Neural progenitor cell (in vitro differentiated cells): ENCODE measurements at regions not wholly inside any gene's neighbourhood (a gene's known extent, or its start where the extent isn't known, plus 50 kb on each side); places are given as distances from the start of the nearest gene placed in this dataset.

ENCODE experiments used
- DNase-seq: peaks from one replicate; pipeline ENCODE4 v3.0.0-alpha.2; 2016; ENCODE audit warnings: low spot score
- H2AFZ ChIP-seq: fragments of 200-600 bp; sonication (generic); replicated peaks from 2 replicates; pipeline ENCODE4 v1.6.1; 2016; ENCODE audit warnings: antibody characterized with exemption
- H3F3A ChIP-seq: fragments of 200-600 bp; sonication (generic); 2 replicates; pipeline ENCODE4 v1.6.1; 2016; ENCODE audit warnings: antibody characterized with exemption, low read depth
- H3K27ac ChIP-seq: fragments of 200-600 bp; sonication (generic); 2 replicates; pipeline ENCODE4 v1.5.1; 2016; ENCODE audit warnings: mild to moderate bottlenecking
- H3K27me3 ChIP-seq: fragments of 200-600 bp; sonication (generic); 2 replicates; pipeline ENCODE4 v1.6.1; 2016; ENCODE audit warnings: mild to moderate bottlenecking, moderate library complexity
- H3K36me3 ChIP-seq: fragments of 200-600 bp; sonication (generic); 2 replicates; pipeline ENCODE4 v1.5.1; 2016
- H3K4me1 ChIP-seq: fragments of 200-600 bp; sonication (generic); 2 replicates; pipeline ENCODE4 v1.6.1; 2016; ENCODE audit warnings: mixed run types
- H3K4me2 ChIP-seq: fragments of 200-600 bp; sonication (generic); 2 replicates; pipeline ENCODE4 v1.6.1; 2016
- H3K4me3 ChIP-seq: fragments of 200-600 bp; sonication (generic); 2 replicates; pipeline ENCODE4 v1.5.1; 2016
- H3K79me2 ChIP-seq: fragments of 200-600 bp; sonication (generic); 2 replicates; pipeline ENCODE4 v1.6.1; 2016; ENCODE audit warnings: low read depth
- H3K9ac ChIP-seq: fragments of 200-600 bp; sonication (generic); 2 replicates; pipeline ENCODE4 v1.6.1; 2016
- H3K9me3 ChIP-seq: fragments of 200-600 bp; sonication (generic); 2 replicates; pipeline ENCODE4 v1.5.1; 2016; ENCODE audit warnings: low read depth
- H4K20me1 ChIP-seq: fragments of 200-600 bp; sonication (generic); 2 replicates; pipeline ENCODE4 v1.6.1; 2016; ENCODE audit warnings: low read depth
- H3K27ac Mint-ChIP-seq: 3 replicates; pipeline ENCODE4 v1.8.0; 2021; ENCODE audit warnings: mixed read lengths
- H3K27me3 Mint-ChIP-seq: 2 replicates; pipeline ENCODE4 v1.8.0; 2022; ENCODE audit warnings: low read depth, mild to moderate bottlenecking, inconsistent platforms, moderate library complexity, mixed read lengths; ENCODE audit not compliant: insufficient read depth
- H3K36me3 Mint-ChIP-seq: 3 replicates; pipeline ENCODE4 v1.8.0; 2021; ENCODE audit warnings: mixed read lengths
- H3K4me1 Mint-ChIP-seq: 3 replicates; pipeline ENCODE4 v1.8.0; 2021; ENCODE audit warnings: mixed read lengths
- H3K4me3 Mint-ChIP-seq: 3 replicates; pipeline ENCODE4 v1.8.0; 2021; ENCODE audit warnings: mild to moderate bottlenecking, moderate library complexity, mixed read lengths
- H3K9me3 Mint-ChIP-seq: 3 replicates; pipeline ENCODE4 v1.8.0; 2020; ENCODE audit warnings: mixed read lengths
- EZH2 ChIP-seq: fragments of 200-600 bp; sonication (generic); IDR thresholded peaks from 2 replicates; pipeline ENCODE4 v1.6.1; 2017; ENCODE audit warnings: antibody characterized with exemption, mild to moderate bottlenecking, moderate library complexity
- EZH2phosphoT487 ChIP-seq: fragments of 200-600 bp; sonication (generic); IDR thresholded peaks from 2 replicates; pipeline ENCODE4 v1.6.1; 2017; ENCODE audit warnings: antibody characterized with exemption
- TF ChIP-seq, protein P1 (sequence below): fragments of 200-600 bp; sonication (generic); IDR thresholded peaks from 2 replicates; pipeline ENCODE4 v1.5.1; 2017; ENCODE audit warnings: antibody characterized with exemption, mild to moderate bottlenecking

GRCh38 chr7:98779800-98780587, 89.8 kb downstream of the TMEM130 start:
- Histone ChIP-seq H3K4me1 (no peaks in the 10 kb centered on the region), H3K27ac (no peak overlapping the region), H3F3A (no peaks in the 10 kb centered on the region), H3K4me2 (no peak overlapping the region), H2AFZ (no peak overlapping the region), H4K20me1 (no peaks in the 10 kb centered on the region), H3K27me3 (no peaks in the 10 kb centered on the region), H3K9me3 (no peaks in the 10 kb centered on the region), H3K4me3 (no peak overlapping the region), H3K79me2 (no peaks in the 10 kb centered on the region), H3K9ac (no peak overlapping the region), H3K36me3 (no peaks in the 10 kb centered on the region)
- Mint-ChIP-seq H3K27ac (no peak overlapping the region), H3K4me1 (peaks cover 14% of the 10 kb centered on the region), H3K27me3 (peaks cover 23% of the 10 kb centered on the region), H3K36me3 (no peaks in the 10 kb centered on the region), H3K4me3 (no peak overlapping the region), H3K9me3 (no peaks in the 10 kb centered on the region)
- DNase-seq: no peak
- TF ChIP-seq EZH2: no peak
- no peak for TF ChIP-seq EZH2phosphoT487
- TF ChIP-seq, protein P1, sequence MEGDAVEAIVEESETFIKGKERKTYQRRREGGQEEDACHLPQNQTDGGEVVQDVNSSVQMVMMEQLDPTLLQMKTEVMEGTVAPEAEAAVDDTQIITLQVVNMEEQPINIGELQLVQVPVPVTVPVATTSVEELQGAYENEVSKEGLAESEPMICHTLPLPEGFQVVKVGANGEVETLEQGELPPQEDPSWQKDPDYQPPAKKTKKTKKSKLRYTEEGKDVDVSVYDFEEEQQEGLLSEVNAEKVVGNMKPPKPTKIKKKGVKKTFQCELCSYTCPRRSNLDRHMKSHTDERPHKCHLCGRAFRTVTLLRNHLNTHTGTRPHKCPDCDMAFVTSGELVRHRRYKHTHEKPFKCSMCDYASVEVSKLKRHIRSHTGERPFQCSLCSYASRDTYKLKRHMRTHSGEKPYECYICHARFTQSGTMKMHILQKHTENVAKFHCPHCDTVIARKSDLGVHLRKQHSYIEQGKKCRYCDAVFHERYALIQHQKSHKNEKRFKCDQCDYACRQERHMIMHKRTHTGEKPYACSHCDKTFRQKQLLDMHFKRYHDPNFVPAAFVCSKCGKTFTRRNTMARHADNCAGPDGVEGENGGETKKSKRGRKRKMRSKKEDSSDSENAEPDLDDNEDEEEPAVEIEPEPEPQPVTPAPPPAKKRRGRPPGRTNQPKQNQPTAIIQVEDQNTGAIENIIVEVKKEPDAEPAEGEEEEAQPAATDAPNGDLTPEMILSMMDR: no peak

DNA sequence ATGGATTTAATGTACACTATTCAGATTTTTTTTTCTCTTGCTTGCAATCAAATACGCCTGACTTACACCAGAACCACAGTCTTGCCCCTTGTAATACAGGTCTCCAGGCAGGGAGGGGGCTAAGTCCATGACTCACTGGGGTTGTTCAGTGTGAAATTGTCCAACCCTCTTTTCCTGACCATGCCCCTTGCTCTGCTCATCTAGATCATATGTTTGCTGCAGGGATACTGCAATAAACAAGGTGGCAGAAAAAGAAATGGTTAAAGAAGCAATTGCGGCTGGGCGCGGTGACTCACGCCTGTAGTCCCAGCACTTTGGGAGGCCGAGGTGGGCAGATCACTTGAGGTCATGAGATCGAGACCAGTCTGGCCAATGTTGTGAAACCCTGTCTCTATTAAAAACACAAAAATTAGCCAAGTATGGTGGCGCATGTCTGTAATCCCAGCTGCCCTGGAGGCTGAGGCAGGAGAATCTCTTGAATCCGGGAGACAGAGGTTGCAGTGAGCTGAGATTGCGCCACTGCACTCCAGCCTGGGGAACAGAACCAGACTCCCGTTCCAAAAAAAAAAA, 85.5 kb downstream of the TMEM130 start:
- no peak overlapping the region for H3K4me3 ChIP-seq
- H3K4me1 ChIP-seq: no peaks in the 10 kb centered on the region
- Mint-ChIP-seq H3K27ac (no peak overlapping the region), H3K36me3 (no peaks in the 10 kb centered on the region), H3K4me3 (no peak overlapping the region), H3K4me1 (peaks cover 12% of the 10 kb centered on the region), H3K27me3 (peaks cover 14% of the 10 kb centered on the region), H3K9me3 (no peaks in the 10 kb centered on the region)
- H3K36me3 ChIP-seq: no peaks in the 10 kb centered on the region
- no peaks in the 10 kb centered on the region for H3K79me2 ChIP-seq
- no peak overlapping the region for H3K9ac ChIP-seq
- no peak overlapping the region for H3K4me2 ChIP-seq
- no peak overlapping the region for H3K27ac ChIP-seq
- no peaks in the 10 kb centered on the region for H3F3A ChIP-seq
- DNase-seq: no peak
- no peak overlapping the region for H2AFZ ChIP-seq
- TF ChIP-seq EZH2phosphoT487 (no peak), EZH2 (no peak)
- TF ChIP-seq, protein P1: no peak
- no peaks in the 10 kb centered on the region for H3K9me3 ChIP-seq
- no peaks in the 10 kb centered on the region for H4K20me1 ChIP-seq
- no peaks in the 10 kb centered on the region for H3K27me3 ChIP-seq

GRCh38 chr7:98785929-98786571, 83.8 kb downstream of the TMEM130 start:
- no peak for DNase-seq
- Mint-ChIP-seq H3K27me3 (peaks cover 9% of the 10 kb centered on the region), H3K4me3 (no peak overlapping the region), H3K36me3 (no peaks in the 10 kb centered on the region), H3K9me3 (no peaks in the 10 kb centered on the region), H3K4me1 (peaks cover 12% of the 10 kb centered on the region), H3K27ac (peak overlapping the region; percentile 79)
- Histone ChIP-seq H3K27me3 (no peaks in the 10 kb centered on the region), H3K79me2 (no peaks in the 10 kb centered on the region), H3K4me1 (no peaks in the 10 kb centered on the region), H3K4me2 (no peak overlapping the region), H2AFZ (peak overlapping the region; percentile 17), H4K20me1 (no peaks in the 10 kb centered on the region), H3K4me3 (no peak overlapping the region), H3F3A (no peaks in the 10 kb centered on the region), H3K36me3 (no peaks in the 10 kb centered on the region), H3K27ac (no peak overlapping the region), H3K9me3 (no peaks in the 10 kb centered on the region), H3K9ac (no peak overlapping the region)
- TF ChIP-seq EZH2 (no peak), EZH2phosphoT487 (no peak)
- TF ChIP-seq, protein P1: no peak
